ENCODE measurements at regions not wholly inside any gene's neighbourhood (a gene's known extent, or its start where the extent isn't known, plus 50 kb on each side); places are given as distances from the start of the nearest gene placed in this dataset.

DNA sequence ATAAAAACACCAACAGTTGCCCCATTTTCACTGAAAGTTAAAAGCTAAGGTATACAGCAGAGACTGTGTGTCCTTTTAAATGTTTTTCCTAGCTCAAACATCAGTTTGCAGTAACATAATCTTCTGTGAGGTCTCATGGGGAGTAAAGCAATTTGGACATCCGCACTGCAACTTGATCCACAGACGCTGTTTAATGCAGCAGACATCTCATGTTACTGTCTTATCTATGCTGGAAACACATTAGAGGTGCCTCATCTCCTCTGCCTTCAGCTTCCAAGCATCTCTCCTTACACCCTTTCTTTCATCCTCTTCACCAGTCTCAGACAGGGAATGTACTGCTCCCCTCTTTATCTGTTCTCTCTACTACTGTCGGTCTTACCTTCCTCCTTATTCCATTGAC is 53.7 kb upstream of the ATP11B start:
- TF ChIP-seq, protein P1, sequence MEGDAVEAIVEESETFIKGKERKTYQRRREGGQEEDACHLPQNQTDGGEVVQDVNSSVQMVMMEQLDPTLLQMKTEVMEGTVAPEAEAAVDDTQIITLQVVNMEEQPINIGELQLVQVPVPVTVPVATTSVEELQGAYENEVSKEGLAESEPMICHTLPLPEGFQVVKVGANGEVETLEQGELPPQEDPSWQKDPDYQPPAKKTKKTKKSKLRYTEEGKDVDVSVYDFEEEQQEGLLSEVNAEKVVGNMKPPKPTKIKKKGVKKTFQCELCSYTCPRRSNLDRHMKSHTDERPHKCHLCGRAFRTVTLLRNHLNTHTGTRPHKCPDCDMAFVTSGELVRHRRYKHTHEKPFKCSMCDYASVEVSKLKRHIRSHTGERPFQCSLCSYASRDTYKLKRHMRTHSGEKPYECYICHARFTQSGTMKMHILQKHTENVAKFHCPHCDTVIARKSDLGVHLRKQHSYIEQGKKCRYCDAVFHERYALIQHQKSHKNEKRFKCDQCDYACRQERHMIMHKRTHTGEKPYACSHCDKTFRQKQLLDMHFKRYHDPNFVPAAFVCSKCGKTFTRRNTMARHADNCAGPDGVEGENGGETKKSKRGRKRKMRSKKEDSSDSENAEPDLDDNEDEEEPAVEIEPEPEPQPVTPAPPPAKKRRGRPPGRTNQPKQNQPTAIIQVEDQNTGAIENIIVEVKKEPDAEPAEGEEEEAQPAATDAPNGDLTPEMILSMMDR (IDR thresholded peaks at IDR 0.05; ENCODE audit: low read depth, low read length, poor library complexity, severe bottlenecking): no peak
- no peak for TF ChIP-seq EZH2phosphoT487 (IDR thresholded peaks at IDR 0.05; ENCODE audit: borderline replicate concordance, low read length)
